HL-60 (cell line): ENCODE measurements at regions not wholly inside any gene's neighbourhood (a gene's known extent, or its start where the extent isn't known, plus 50 kb on each side); places are given as distances from the start of the nearest gene placed in this dataset.

Experiments used
- CTCF ChIP-seq: IDR thresholded peaks from one replicate; pipeline ENCODE4 v1.5.1; 2011; ENCODE audit warnings: low read length, control low read depth, inconsistent platforms; ENCODE audit not compliant: insufficient read depth
- GABPA ChIP-seq: IDR thresholded peaks from 2 replicates; pipeline ENCODE4 v1.6.1; 2012; ENCODE audit warnings: low read depth
- POLR2AphosphoS5 ChIP-seq: IDR thresholded peaks from 2 replicates; pipeline ENCODE4 v1.6.1; 2012; ENCODE audit warnings: low read depth
- SPI1 ChIP-seq: IDR thresholded peaks from 2 replicates; pipeline ENCODE4 v1.6.1; 2012; ENCODE audit warnings: low read depth, mild to moderate bottlenecking, borderline replicate concordance

GRCh38 chr1:5244631-5245285 lies 590.3 kb downstream of the AJAP1 start:
- no peak for TF ChIP-seq CTCF
- no peak for TF ChIP-seq GABPA
- TF ChIP-seq POLR2AphosphoS5: no peak
- no peak for TF ChIP-seq SPI1
